ENCODE measurements at regions not wholly inside any gene's neighbourhood (a gene's known extent, or its start where the extent isn't known, plus 50 kb on each side); places are given as distances from the start of the nearest gene placed in this dataset.
"Not testable (repeated sequence)": the region's sequence is repeated elsewhere in the genome, so short reads cannot be mapped to it uniquely, and the experiment has no call there.

DNA sequence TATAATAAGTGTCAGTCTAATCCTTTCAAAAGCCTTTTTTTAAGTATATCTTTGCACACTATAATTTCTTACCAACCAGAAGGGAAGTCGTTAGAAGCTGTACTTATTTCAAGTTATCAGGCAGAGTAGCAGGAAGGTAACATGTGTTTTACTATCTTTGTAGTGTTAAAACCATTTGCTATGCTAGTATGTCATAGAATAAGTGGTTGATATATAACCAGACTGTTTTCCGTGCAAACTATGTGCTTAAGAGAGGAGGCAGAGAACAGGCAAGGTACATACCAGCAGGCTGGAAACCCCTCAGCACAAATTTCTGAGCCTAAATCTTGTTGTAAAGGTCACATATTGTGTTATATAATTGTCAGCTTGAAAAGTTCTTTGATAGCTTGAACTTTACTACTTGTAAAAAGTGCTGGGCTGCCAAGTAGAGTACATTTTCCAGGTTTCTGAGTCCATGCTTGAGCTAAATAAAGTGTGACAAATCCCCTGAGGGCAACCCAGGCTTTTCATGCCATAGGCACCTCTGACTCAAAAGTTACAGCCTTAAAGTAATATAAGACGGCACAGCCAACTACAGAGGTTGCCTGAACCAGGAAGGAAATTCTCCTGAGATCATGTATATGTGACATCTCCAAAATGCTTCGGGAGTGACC, 1297.4 kb downstream of the PCDH9 start:
- POLR2A ChIA-PET: no interaction called here

DNA sequence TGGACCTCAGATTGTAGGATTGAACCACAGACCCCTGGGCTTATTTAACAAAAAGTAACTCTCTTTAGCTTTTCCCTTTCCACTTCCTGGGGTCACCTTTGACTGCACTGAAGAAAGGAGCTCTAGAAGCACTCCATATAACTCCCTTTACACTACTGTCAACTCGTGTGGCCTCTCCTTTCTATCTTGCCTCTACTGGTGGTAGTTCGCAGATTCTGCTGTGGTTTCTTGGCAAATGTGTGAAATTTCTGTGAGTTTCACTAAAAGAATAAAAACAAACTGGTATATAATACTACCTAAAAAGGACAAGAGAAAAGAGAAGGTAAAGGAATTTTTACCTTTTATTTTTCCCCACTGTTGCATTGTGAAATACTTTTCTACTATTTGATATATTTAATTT, 1298.1 kb downstream of the PCDH9 start:
- ChIA-PET CTCF (no interaction called here), POLR2A (no interaction called here)
- DNase-seq (ENCODE audit: extremely low spot score): no peak
- TF ChIP-seq ELF4 (IDR thresholded peaks at IDR 0.05) (no peak), CTBP1 (IDR thresholded peaks at IDR 0.05; ENCODE audit: borderline replicate concordance) (no peak), ARNT (IDR thresholded peaks at IDR 0.05) (no peak), L3MBTL2 (conservative IDR thresholded peaks at IDR 0.05) (no peak), FOXK2 (IDR thresholded peaks at IDR 0.05) (no peak), FOXM1 (IDR thresholded peaks at IDR 0.05; ENCODE audit: borderline replicate concordance) (no peak), NFRKB (IDR thresholded peaks at IDR 0.05) (no peak), FOXA1 (IDR thresholded peaks at IDR 0.05) (no peak), TARDBP (IDR thresholded peaks at IDR 0.05) (no peak), LEF1 (IDR thresholded peaks at IDR 0.05; ENCODE audit: borderline replicate concordance) (no peak), SP1 (IDR thresholded peaks at IDR 0.05) (no peak), ZNF384 (IDR thresholded peaks at IDR 0.05) (no peak), SUZ12 (IDR thresholded peaks at IDR 0.05) (no peak), BHLHE40 (IDR thresholded peaks at IDR 0.05; ENCODE audit: borderline replicate concordance) (no peak), HDGF (IDR thresholded peaks at IDR 0.05; ENCODE audit: borderline replicate concordance) (no peak)
- TF ChIP-seq, protein P1, sequence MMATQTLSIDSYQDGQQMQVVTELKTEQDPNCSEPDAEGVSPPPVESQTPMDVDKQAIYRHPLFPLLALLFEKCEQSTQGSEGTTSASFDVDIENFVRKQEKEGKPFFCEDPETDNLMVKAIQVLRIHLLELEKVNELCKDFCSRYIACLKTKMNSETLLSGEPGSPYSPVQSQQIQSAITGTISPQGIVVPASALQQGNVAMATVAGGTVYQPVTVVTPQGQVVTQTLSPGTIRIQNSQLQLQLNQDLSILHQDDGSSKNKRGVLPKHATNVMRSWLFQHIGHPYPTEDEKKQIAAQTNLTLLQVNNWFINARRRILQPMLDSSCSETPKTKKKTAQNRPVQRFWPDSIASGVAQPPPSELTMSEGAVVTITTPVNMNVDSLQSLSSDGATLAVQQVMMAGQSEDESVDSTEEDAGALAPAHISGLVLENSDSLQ (IDR thresholded peaks at IDR 0.05): no peak

More for the DNA sequence above, 1297.4 kb downstream of the PCDH9 start:
- DNase-seq (ENCODE audit: extremely low spot score): no peak
- no peak for TF ChIP-seq TARDBP (IDR thresholded peaks at IDR 0.05)
- no peak for TF ChIP-seq CTBP1 (IDR thresholded peaks at IDR 0.05; ENCODE audit: borderline replicate concordance)
- TF ChIP-seq FOXM1 (IDR thresholded peaks at IDR 0.05; ENCODE audit: borderline replicate concordance): no peak
- no peak for TF ChIP-seq SUZ12 (IDR thresholded peaks at IDR 0.05)
- TF ChIP-seq FOXK2 (IDR thresholded peaks at IDR 0.05): no peak
- TF ChIP-seq, protein P1 (IDR thresholded peaks at IDR 0.05): no peak
- TF ChIP-seq ELF4 (IDR thresholded peaks at IDR 0.05): no peak
- TF ChIP-seq BHLHE40 (IDR thresholded peaks at IDR 0.05; ENCODE audit: borderline replicate concordance): no peak
- no peak for TF ChIP-seq SP1 (IDR thresholded peaks at IDR 0.05)
- no peak for TF ChIP-seq L3MBTL2 (conservative IDR thresholded peaks at IDR 0.05)
- TF ChIP-seq LEF1 (IDR thresholded peaks at IDR 0.05; ENCODE audit: borderline replicate concordance): no peak
- no peak for TF ChIP-seq ARNT (IDR thresholded peaks at IDR 0.05)
- TF ChIP-seq NFRKB (IDR thresholded peaks at IDR 0.05): no peak
- TF ChIP-seq HDGF (IDR thresholded peaks at IDR 0.05; ENCODE audit: borderline replicate concordance): no peak
- TF ChIP-seq ZNF384 (IDR thresholded peaks at IDR 0.05): no peak
- CTCF ChIA-PET: no interaction called here

DNA sequence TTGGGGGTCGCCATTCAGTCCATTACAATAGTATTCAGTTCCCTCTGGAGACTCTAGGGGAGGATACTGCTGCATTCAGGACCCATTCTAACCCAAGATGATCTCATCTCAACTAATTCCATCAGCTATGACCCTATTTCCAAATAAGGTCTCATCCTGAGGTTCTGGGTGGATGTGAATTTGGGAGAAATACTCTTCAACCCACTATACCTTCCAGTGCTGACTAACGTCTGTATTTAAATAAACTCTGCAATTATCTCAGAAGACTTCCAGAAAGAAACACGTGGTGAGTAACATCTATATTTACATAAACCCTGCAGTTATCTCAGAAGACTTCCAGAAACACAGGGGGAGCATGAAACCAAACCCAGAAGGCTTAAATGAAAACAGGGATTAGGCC, 1300.7 kb downstream of the PCDH9 start:
- ChIA-PET POLR2A (no interaction called here), CTCF (no interaction called here)
- no peak for DNase-seq (ENCODE audit: extremely low spot score)
- TF ChIP-seq, protein P1 (IDR thresholded peaks at IDR 0.05): no peak
- no peak for TF ChIP-seq TARDBP (IDR thresholded peaks at IDR 0.05)
- TF ChIP-seq CTBP1 (IDR thresholded peaks at IDR 0.05; ENCODE audit: borderline replicate concordance): no peak
- TF ChIP-seq NFRKB (IDR thresholded peaks at IDR 0.05): no peak
- TF ChIP-seq L3MBTL2 (conservative IDR thresholded peaks at IDR 0.05): no peak
- TF ChIP-seq FOXA1 (IDR thresholded peaks at IDR 0.05): no peak
- TF ChIP-seq ARNT (IDR thresholded peaks at IDR 0.05): no peak

GRCh38 chr13:65926750-65927171, 1303.4 kb downstream of the PCDH9 start:
- no peak for DNase-seq (ENCODE audit: extremely low spot score)
- CTCF ChIA-PET: no interaction called here
- TF ChIP-seq FOXM1 (IDR thresholded peaks at IDR 0.05; ENCODE audit: borderline replicate concordance) (0 out of 2 replicates have a peak, but pooled peaks have one; percentile 27), TARDBP (IDR thresholded peaks at IDR 0.05) (no peak)
- POLR2A ChIA-PET: no interaction called here

DNA sequence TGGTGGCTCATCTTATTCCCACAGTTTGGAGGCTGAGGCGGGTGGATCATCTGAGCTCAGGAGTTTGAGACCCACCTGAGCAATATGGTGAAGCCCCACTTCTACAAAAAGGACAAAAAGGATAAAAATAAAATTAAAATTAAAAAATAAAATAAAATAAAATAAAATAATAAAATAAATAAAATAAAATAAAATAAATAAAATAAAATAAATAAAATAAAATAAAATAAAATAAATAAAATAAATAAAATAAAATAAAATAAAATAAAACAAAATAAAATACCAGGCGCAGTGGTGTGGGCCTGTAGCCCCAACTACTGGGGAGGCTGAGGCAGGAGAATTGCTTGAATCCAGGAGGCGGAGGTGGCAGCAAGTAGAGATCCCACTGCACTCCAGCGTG, 1307.3 kb downstream of the PCDH9 start:
- DNase-seq (ENCODE audit: extremely low spot score); CTCF ChIA-PET: not testable (repeated sequence)

GRCh38 chr13:65921933-65922332, 1308.2 kb downstream of the PCDH9 start:
- CTCF ChIA-PET: no interaction called here
- POLR2A ChIA-PET: no interaction called here

More for the DNA sequence above, 1307.3 kb downstream of the PCDH9 start:
- POLR2A ChIA-PET: not testable (repeated sequence)

DNA sequence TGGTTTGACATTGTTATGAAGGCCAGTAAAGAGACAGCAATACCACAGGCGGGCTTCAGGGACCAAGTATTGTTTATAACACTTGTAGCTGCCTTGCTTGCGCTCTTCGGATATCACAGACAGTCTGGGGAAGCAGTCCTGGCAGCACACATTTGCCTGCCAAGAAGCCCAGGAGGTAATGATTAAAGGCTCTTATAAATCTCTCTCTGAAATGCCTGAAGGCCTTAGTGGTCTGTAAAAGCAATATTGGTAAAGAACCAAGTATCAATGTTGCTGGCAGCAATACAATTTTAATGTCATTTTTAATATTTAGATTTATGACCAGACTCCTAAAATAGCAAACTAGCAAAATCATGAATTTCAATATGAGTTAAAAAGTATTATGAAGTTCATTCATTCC, 1312.4 kb downstream of the PCDH9 start:
- no peak for DNase-seq (ENCODE audit: extremely low spot score)
- ChIA-PET POLR2A (no interaction called here), CTCF (no interaction called here)
- TF ChIP-seq L3MBTL2 (conservative IDR thresholded peaks at IDR 0.05): no peak
- no peak for TF ChIP-seq HDGF (IDR thresholded peaks at IDR 0.05; ENCODE audit: borderline replicate concordance)
- TF ChIP-seq LEF1 (IDR thresholded peaks at IDR 0.05; ENCODE audit: borderline replicate concordance): no peak
- no peak for TF ChIP-seq ZNF384 (IDR thresholded peaks at IDR 0.05)
- TF ChIP-seq SUZ12 (IDR thresholded peaks at IDR 0.05): no peak
- no peak for TF ChIP-seq FOXK2 (IDR thresholded peaks at IDR 0.05)
- TF ChIP-seq FOXM1 (IDR thresholded peaks at IDR 0.05; ENCODE audit: borderline replicate concordance): no peak
- TF ChIP-seq FOXA1 (IDR thresholded peaks at IDR 0.05): no peak
- no peak for TF ChIP-seq ARNT (IDR thresholded peaks at IDR 0.05)
- no peak for TF ChIP-seq BHLHE40 (IDR thresholded peaks at IDR 0.05; ENCODE audit: borderline replicate concordance)
- TF ChIP-seq TARDBP (IDR thresholded peaks at IDR 0.05): no peak
- TF ChIP-seq SP1 (IDR thresholded peaks at IDR 0.05): no peak
- no peak for TF ChIP-seq ELF4 (IDR thresholded peaks at IDR 0.05)
- TF ChIP-seq NFRKB (IDR thresholded peaks at IDR 0.05): no peak
- TF ChIP-seq, protein P1 (IDR thresholded peaks at IDR 0.05): no peak
- no peak for TF ChIP-seq CTBP1 (IDR thresholded peaks at IDR 0.05; ENCODE audit: borderline replicate concordance)

More at GRCh38 chr13:65921933-65922332, 1308.2 kb downstream of the PCDH9 start:
- TF ChIP-seq FOXM1 (IDR thresholded peaks at IDR 0.05; ENCODE audit: borderline replicate concordance) (no peak), L3MBTL2 (conservative IDR thresholded peaks at IDR 0.05) (no peak), BHLHE40 (IDR thresholded peaks at IDR 0.05; ENCODE audit: borderline replicate concordance) (0 out of 2 replicates have a peak, but pooled peaks have one; percentile 16), NFRKB (IDR thresholded peaks at IDR 0.05) (no peak), SUZ12 (IDR thresholded peaks at IDR 0.05) (no peak), FOXK2 (IDR thresholded peaks at IDR 0.05) (no peak)
- no peak for DNase-seq (ENCODE audit: extremely low spot score)

All from HEK293T (cell line).